Kidney (tissue), 13 donors: ENCODE measurements at regions not wholly inside any gene's neighbourhood (a gene's known extent, or its start where the extent isn't known, plus 50 kb on each side); places are given as distances from the start of the nearest gene placed in this dataset.

Experiments used
- DNase-seq, 5 donors: peaks; one replicate each; pipeline ENCODE4 v3.0.0-alpha.2; 2013 to 2020
- FAIRE-seq: peaks from 2 replicates; lab custom pipeline; 2012; peaks lifted over from hg19 to GRCh38; lab: Jason Lieb, UNC
- H3K27ac ChIP-seq, 2 donors: one replicate each; pipeline ENCODE4 v1.7.0; 2013; ENCODE audit warnings: low read depth in 2 of 2, low read length in 2 of 2, inconsistent platforms in 1 of 2
- H3K27me3 ChIP-seq: one replicate; pipeline ENCODE4 v1.7.1; 2013; ENCODE audit warnings: low read length, inconsistent platforms; ENCODE audit not compliant: control insufficient read depth, insufficient read depth
- H3K36me3 ChIP-seq, 3 donors: one replicate each; pipeline versions ENCODE4 v1.7.0 to v1.7.1; 2013; ENCODE audit warnings: low read length in 3 of 3, control low read depth in 1 of 3, inconsistent platforms in 1 of 3; ENCODE audit not compliant: insufficient read depth in 3 of 3, control insufficient read depth in 2 of 3
- H3K4me1 ChIP-seq, 3 donors: one replicate each; pipeline versions ENCODE4 v1.7.0 to v1.7.1; 2013; ENCODE audit warnings: low read length in 3 of 3, inconsistent platforms in 1 of 3, low read depth in 1 of 3; ENCODE audit not compliant: control insufficient read depth in 2 of 3, insufficient read depth in 2 of 3
- H3K4me3 ChIP-seq, 3 donors: one replicate each; pipeline versions ENCODE4 v1.7.0 to v1.8.1; 2013; ENCODE audit warnings: low read length in 3 of 3, control low read depth in 1 of 3, inconsistent platforms in 1 of 3
- H3K9ac ChIP-seq, 3 donors: one replicate each; pipeline versions ENCODE4 v1.7.0 to v1.7.1; 2013; ENCODE audit warnings: low read length in 3 of 3, control low read depth in 1 of 3, inconsistent platforms in 1 of 3
- H3K9me3 ChIP-seq, 3 donors: one replicate each; pipeline versions ENCODE4 v1.7.0 to v1.7.1; 2013; ENCODE audit warnings: low read length in 3 of 3, control low read depth in 1 of 3, inconsistent platforms in 1 of 3; ENCODE audit not compliant: control insufficient read depth in 2 of 3, insufficient read depth in 1 of 3
- CTCF ChIP-seq: IDR thresholded peaks from 3 replicates; pipeline ENCODE4 v1.5.1; 2012; ENCODE audit warnings: mild to moderate bottlenecking, moderate library complexity, borderline replicate concordance; ENCODE audit not compliant: insufficient read depth; ENCODE audit errors: extremely low read depth
- intact Hi-C: fragments of 100-400 bp; cut with DNase I; formaldehyde crosslinking; loops from one replicate; pipeline ENCODE4 v1.11.1; 2022
- donor health status: control.
- donor health status: control.
- donor health status: control.
- donor health status: control.
- donor health status: control.
- donor health status: DM: yes; HTN: yes; CAD: no.
- donor health status: Normal renal cell carcinoma (clear cell type).

GRCh38 chr6:151677404-151677803, 130.1 kb upstream of the ESR1 start:
- no peaks in the 10 kb centered on the region for H3K9me3 ChIP-seq
- no peak overlapping the region for H3K27ac ChIP-seq
- FAIRE-seq = no peak
- peaks cover 0 to 12% (median 0%) of the 10 kb centered on the region in 3 donors for H3K4me1 ChIP-seq
- H3K4me3 ChIP-seq = no peak overlapping the region
- H3K27me3 ChIP-seq = no peaks in the 10 kb centered on the region
- H3K36me3 ChIP-seq = no peaks in the 10 kb centered on the region
- intact Hi-C loops = no loop called here
- no peak overlapping the region for H3K9ac ChIP-seq
- DNase-seq = no peak
- no peak for TF ChIP-seq CTCF

GRCh38 chr6:151679081-151679480, 128.4 kb upstream of the ESR1 start:
- no peak overlapping the region for H3K9ac ChIP-seq
- intact Hi-C loops = no loop called here
- H3K36me3 ChIP-seq = no peaks in the 10 kb centered on the region
- no peak overlapping the region for H3K27ac ChIP-seq
- no peak for TF ChIP-seq CTCF
- H3K9me3 ChIP-seq = no peaks in the 10 kb centered on the region
- peaks cover 0 to 12% (median 0%) of the 10 kb centered on the region in 3 donors for H3K4me1 ChIP-seq
- FAIRE-seq (no peak), DNase-seq (no peak)
- H3K27me3 ChIP-seq = no peaks in the 10 kb centered on the region
- H3K4me3 ChIP-seq = no peak overlapping the region

GRCh38 chr6:151679941-151680340, 127.5 kb upstream of the ESR1 start:
- H3K27ac ChIP-seq = no peak overlapping the region

More at GRCh38 chr6:151679941-151680340, 127.5 kb upstream of the ESR1 start:
- no peaks in the 10 kb centered on the region for H3K36me3 ChIP-seq
- no peaks in the 10 kb centered on the region for H3K27me3 ChIP-seq
- no peak overlapping the region for H3K9ac ChIP-seq
- H3K4me3 ChIP-seq = no peak overlapping the region
- intact Hi-C loops = no loop called here
- H3K4me1 ChIP-seq = peaks cover 0 to 12% (median 0%) of the 10 kb centered on the region in 3 donors
- no peaks in the 10 kb centered on the region for H3K9me3 ChIP-seq
- FAIRE-seq (no peak), DNase-seq (no peak)
- TF ChIP-seq CTCF = no peak
